IMR-90 (cell line): ENCODE measurements at regions not wholly inside any gene's neighbourhood (a gene's known extent, or its start where the extent isn't known, plus 50 kb on each side); places are given as distances from the start of the nearest gene placed in this dataset.

Experiments
- ATAC-seq: fragments of 200-7000 bp; cut with Tn5 transposase; 2 replicates; pipeline ENCODE4 v1.9.1; 2020; ENCODE audit warnings: low read depth, mild to moderate bottlenecking, moderate library complexity
- BruUV-seq: library from RNA; stranded (reverse); fragments of 400-500 nt; replicated peaks from 2 replicates; lab custom pipeline; 2021; lab: Mats Ljungman, UMichigan
- CTCF ChIA-PET: fragments of 300-600 bp; formaldehyde crosslinking; extraction: SDS; loops from one replicate; lab custom pipeline; 2021; ENCODE audit warnings: antibody characterized with exemption; lab: Yijun Ruan, JAX
- POLR2A ChIA-PET: fragments of 300-600 bp; sonication (Branson Sonifier 250); formaldehyde crosslinking; loops from one replicate; lab custom pipeline; 2022; ENCODE audit warnings: antibody characterized with exemption; ENCODE audit not compliant: unreplicated experiment; lab: Charles Lee
- DNase-seq: peaks from one replicate; pipeline ENCODE4 v3.0.0; 2013
- H2AFZ ChIP-seq: replicated peaks from 2 replicates; pipeline ENCODE3; 2013; ENCODE audit warnings: low read length, mild to moderate bottlenecking; ENCODE audit not compliant: poor library complexity
- H2AK5ac ChIP-seq: 2 replicates; pipeline ENCODE4 v1.6.1; 2013; ENCODE audit warnings: low read depth, low read length, inconsistent platforms
- H2AK9ac ChIP-seq: replicated peaks from 2 replicates; pipeline ENCODE3; 2013; ENCODE audit warnings: mild to moderate bottlenecking, low read depth, low read length, moderate library complexity; ENCODE audit not compliant: poor library complexity
- H2BK120ac ChIP-seq: 2 replicates; pipeline ENCODE4 v1.6.1; 2013; ENCODE audit warnings: low read depth, low read length, inconsistent platforms
- H2BK15ac ChIP-seq: 3 replicates; pipeline ENCODE4 v1.6.1; 2013; ENCODE audit warnings: low read depth, low read length, inconsistent platforms
- H2BK20ac ChIP-seq: 2 replicates; pipeline ENCODE4 v1.6.1; 2013; ENCODE audit warnings: low read depth, mild to moderate bottlenecking, inconsistent platforms, low read length, moderate library complexity
- H2BK5ac ChIP-seq: 2 replicates; pipeline ENCODE4 v1.6.1; 2013; ENCODE audit warnings: mild to moderate bottlenecking, low read depth, low read length, inconsistent platforms; ENCODE audit not compliant: poor library complexity, severe bottlenecking
- H3K14ac ChIP-seq: replicated peaks from 2 replicates; pipeline ENCODE4 v1.6.1; 2013; ENCODE audit warnings: low read depth, low read length, inconsistent platforms
- H3K18ac ChIP-seq: 2 replicates; pipeline ENCODE4 v1.6.1; 2013; ENCODE audit warnings: low read depth, low read length, control low read depth
- H3K23ac ChIP-seq: 2 replicates; pipeline ENCODE4 v1.6.1; 2013; ENCODE audit warnings: low read depth, low read length, inconsistent platforms
- H3K27ac ChIP-seq: 2 replicates; pipeline ENCODE4 v1.5.1; 2013; ENCODE audit warnings: mild to moderate bottlenecking, control low read depth, low read length; ENCODE audit not compliant: insufficient read depth
- H3K27me3 ChIP-seq: 2 replicates; pipeline ENCODE4 v1.6.1; 2013; ENCODE audit warnings: low read length; ENCODE audit not compliant: control insufficient read depth, insufficient read depth
- H3K36me3 ChIP-seq: 2 replicates; pipeline ENCODE4 v1.6.1; 2013; ENCODE audit warnings: low read length, mixed read lengths; ENCODE audit not compliant: control insufficient read depth, insufficient read depth
- H3K4ac ChIP-seq: 2 replicates; pipeline ENCODE4 v1.6.1; 2013; ENCODE audit warnings: low read depth, low read length, inconsistent platforms
- H3K4me1 ChIP-seq: 2 replicates; pipeline ENCODE4 v1.6.1; 2013; ENCODE audit warnings: low read length, mixed read lengths; ENCODE audit not compliant: control insufficient read depth, insufficient read depth
- H3K4me2 ChIP-seq: 2 replicates; pipeline ENCODE4 v1.6.1; 2013; ENCODE audit warnings: low read depth, mild to moderate bottlenecking, control low read depth, low read length, moderate library complexity
- H3K4me3 ChIP-seq: 2 replicates; pipeline ENCODE4 v1.5.1; 2013; ENCODE audit warnings: low read depth, mild to moderate bottlenecking, control low read depth, low read length, moderate library complexity; ENCODE audit not compliant: insufficient read depth
- H3K56ac ChIP-seq: 2 replicates; pipeline ENCODE4 v1.6.1; 2013; ENCODE audit warnings: low read length, inconsistent platforms; ENCODE audit not compliant: insufficient read depth; ENCODE audit errors: extremely low read depth
- H3K79me1 ChIP-seq, 2 experiments: 2 replicates each; pipeline ENCODE4 v1.6.1; 2013; ENCODE audit warnings: low read length in 2 of 2, inconsistent platforms in 1 of 2, low read depth in 1 of 2
- H3K9ac ChIP-seq: 2 replicates; pipeline ENCODE4 v1.6.1; 2013; ENCODE audit warnings: low read depth, low read length, control low read depth
- H3K9me1 ChIP-seq: 2 replicates; pipeline ENCODE4 v1.6.1; 2013; ENCODE audit warnings: low read length, inconsistent platforms; ENCODE audit not compliant: insufficient read depth
- H3K9me3 ChIP-seq: 2 replicates; pipeline ENCODE4 v1.6.1; 2013; ENCODE audit warnings: low read length; ENCODE audit not compliant: control insufficient read depth, insufficient read depth
- H4K20me1 ChIP-seq: 2 replicates; pipeline ENCODE4 v1.6.1; 2013; ENCODE audit warnings: low read length, inconsistent platforms; ENCODE audit not compliant: insufficient read depth
- H4K5ac ChIP-seq: 2 replicates; pipeline ENCODE4 v1.6.1; 2013; ENCODE audit warnings: mild to moderate bottlenecking, low read depth, low read length, control low read depth
- H4K8ac ChIP-seq, 2 experiments: 2 replicates each; pipeline ENCODE4 v1.6.1; 2013; ENCODE audit warnings: low read depth in 2 of 2, low read length in 2 of 2, control low read depth in 1 of 2, inconsistent platforms in 1 of 2
- H4K91ac ChIP-seq: 2 replicates; pipeline ENCODE4 v1.6.1; 2013; ENCODE audit warnings: low read depth, low read length, inconsistent platforms; ENCODE audit not compliant: insufficient read depth
- SMC3 ChIP-seq: fragments of 150-350 bp; IDR thresholded peaks from 2 replicates; pipeline ENCODE4 v1.6.1; 2016; ENCODE audit warnings: low read depth, mild to moderate bottlenecking, antibody characterized with exemption, low read length, moderate library complexity
- WGBS, 2 experiments: methylation state at CpG; one replicate each; pipeline versions ENCODE4 v1.1.5 to v1.1.7; 2013; ENCODE audit warnings: missing lambda C conversion rate in 2 of 2; ENCODE audit not compliant: insufficient read length in 1 of 2; ENCODE audit errors: extremely low coverage in 2 of 2; 5-methylcytosine and 5-hydroxymethylcytosine counted together
- dilution Hi-C: fragments of 300-500 bp; cut with HindIII; formaldehyde crosslinking; loops from one replicate; pipeline ENCODE4 v1.14.3; 2018; ENCODE audit warnings: low sequenced_read_pairs; ENCODE audit not compliant: unreplicated experiment
- in situ Hi-C: fragments of 300-500 bp; cut with MboI; formaldehyde crosslinking; loops from 3 replicates; pipeline ENCODE4 v1.14.3; 2019; ENCODE audit warnings: low sequenced_read_pairs, inconsistent platforms, mixed read lengths
- intact Hi-C: fragments of 100-400 bp; cut with micrococcal nuclease; formaldehyde crosslinking; loops from 2 replicates; pipeline ENCODE4 v1.10.0; 2022

- TF ChIP-seq SMC3, result no peak
- Histone ChIP-seq H3K4me1 (no peaks in the 10 kb centered on the region), H2AFZ (no peak overlapping the region), H3K9ac (no peak overlapping the region), H4K20me1 (no peaks in the 10 kb centered on the region), H3K9me1 (no peaks in the 10 kb centered on the region), H3K4me2 (no peak overlapping the region), H2BK15ac (no peak overlapping the region), H3K18ac (no peak overlapping the region), H3K4ac (no peak overlapping the region), H3K23ac (no peak overlapping the region), H3K27ac (no peak overlapping the region), H3K79me1 (no peaks in the 10 kb centered on the region), H3K36me3 (no peaks in the 10 kb centered on the region), H3K56ac (no peak overlapping the region), H2BK5ac (no peak overlapping the region), H4K5ac (no peak overlapping the region), H3K27me3 (no peaks in the 10 kb centered on the region; the same call in 1 of the 2 replicates), H3K4me3 (no peak overlapping the region), H2BK20ac (no peak overlapping the region), H4K8ac (no peak overlapping the region), H2AK5ac (no peak overlapping the region), H2AK9ac (no peak overlapping the region), H2BK120ac (no peak overlapping the region), H4K91ac (no peak overlapping the region), H3K9me3 (no peaks in the 10 kb centered on the region), H3K14ac (no peak overlapping the region)
- no CpG with 5 or more reads among the region's 2 CpGs for WGBS, 2 experiments
- dilution Hi-C loops (no loop called here), in situ Hi-C loops (no loop called here), intact Hi-C loops (no loop called here)
- CTCF ChIA-PET, result interaction anchor here (1.0 kb wide), 1 partner anchor 64 kb away, joined by 6 read pairs; no protein-coding TSS in a partner anchor
- no TSS peak for BruUV-seq
- DNase-seq, result no peak
- POLR2A ChIA-PET, result no interaction called here
- ATAC-seq, result no peak
Measured at GRCh38 chr2:177026253-177026652, 186.3 kb upstream of the HNRNPA3 start.
